Caco-2 (cell line): ENCODE measurements at regions not wholly inside any gene's neighbourhood (a gene's known extent, or its start where the extent isn't known, plus 50 kb on each side); places are given as distances from the start of the nearest gene placed in this dataset.

Experiments used
- BruUV-seq: library from RNA; stranded (reverse); fragments of 400-500 nt; replicated peaks from 2 replicates; lab custom pipeline; 2021; lab: Mats Ljungman, UMichigan
- CTCF ChIA-PET: fragments of 300-600 bp; sonication (Branson Sonifier 250); formaldehyde crosslinking; loops from one replicate; lab custom pipeline; 2022; ENCODE audit warnings: antibody characterized with exemption; lab: Charles Lee
- POLR2A ChIA-PET: fragments of 300-600 bp; sonication (Branson Sonifier 250); formaldehyde crosslinking; loops from one replicate; lab custom pipeline; 2022; ENCODE audit warnings: antibody characterized with exemption; lab: Charles Lee
- DNase-seq, 2 experiments: peaks; one replicate each; pipeline versions ENCODE4 v3.0.0 to v3.0.0-alpha.2; 2020 to 2022
- H3K27me3 ChIP-seq: replicated peaks from 2 replicates; pipeline ENCODE4 v1.6.0; 2011; ENCODE audit warnings: low read length; ENCODE audit not compliant: control insufficient read depth, insufficient read depth
- H3K36me3 ChIP-seq: 2 replicates; pipeline ENCODE4 v1.5.1; 2011; ENCODE audit warnings: low read length; ENCODE audit not compliant: control insufficient read depth, insufficient read depth
- H3K4me1 ChIP-seq: fragments of 250-450 bp; sonication (Bioruptor Pico); 2 replicates; pipeline ENCODE4 v1.5.1; 2020; ENCODE audit warnings: mild to moderate bottlenecking
- H3K4me3 ChIP-seq: 2 replicates; pipeline ENCODE4 v1.5.1; 2011; ENCODE audit warnings: low read depth, mild to moderate bottlenecking, control low read depth, low read length
- H3K9me3 ChIP-seq: fragments of 250-450 bp; sonication (Bioruptor Pico); 2 replicates; pipeline ENCODE4 v1.5.1; 2020; ENCODE audit warnings: mild to moderate bottlenecking, moderate library complexity
- H3K27ac Mint-ChIP-seq: one replicate; pipeline ENCODE4 v1.8.0; 2022; ENCODE audit warnings: mixed read lengths; ENCODE audit not compliant: unreplicated experiment
- H3K27me3 Mint-ChIP-seq: one replicate; pipeline ENCODE4 v1.8.0; 2022; ENCODE audit warnings: mixed read lengths; ENCODE audit not compliant: insufficient read depth, unreplicated experiment
- H3K36me3 Mint-ChIP-seq: one replicate; pipeline ENCODE4 v1.8.0; 2022; ENCODE audit warnings: mild to moderate bottlenecking, mixed read lengths; ENCODE audit not compliant: insufficient read depth, unreplicated experiment
- H3K4me1 Mint-ChIP-seq: one replicate; pipeline ENCODE4 v1.8.0; 2022; ENCODE audit warnings: low read depth, mixed read lengths; ENCODE audit not compliant: unreplicated experiment
- H3K4me3 Mint-ChIP-seq: one replicate; pipeline ENCODE4 v1.8.0; 2022; ENCODE audit warnings: mild to moderate bottlenecking, moderate library complexity, mixed read lengths; ENCODE audit not compliant: unreplicated experiment
- H3K9me3 Mint-ChIP-seq: one replicate; pipeline ENCODE4 v1.8.0; 2022; ENCODE audit warnings: mixed read lengths; ENCODE audit not compliant: unreplicated experiment
- CTCF ChIP-seq, 2 experiments: fragments of 200-600 bp in 1 of 2; IDR thresholded peaks; 1 replicate in 1 of 2; 2 replicates in 1 of 2; pipeline versions ENCODE4 v1.5.1 to v1.8.0; 2011 to 2022; ENCODE audit warnings: antibody characterized with exemption in 1 of 2, control low read depth in 1 of 2, inconsistent platforms in 1 of 2, low read depth in 1 of 2, low read length in 1 of 2, mild to moderate bottlenecking in 1 of 2, moderate library complexity in 1 of 2; ENCODE audit not compliant: insufficient read depth in 1 of 2, severe bottlenecking in 1 of 2, unreplicated experiment in 1 of 2
- intact Hi-C: fragments of 100-400 bp; cut with micrococcal nuclease; formaldehyde crosslinking; loops from one replicate; pipeline ENCODE4 v1.10.0; 2022; ENCODE audit not compliant: unreplicated experiment

GRCh38 chr11:10641912-10642697, 51.5 kb downstream of the IRAG1 start:
- H3K4me3 ChIP-seq = no peak overlapping the region
- no peaks in the 10 kb centered on the region for H3K9me3 Mint-ChIP-seq

DNA sequence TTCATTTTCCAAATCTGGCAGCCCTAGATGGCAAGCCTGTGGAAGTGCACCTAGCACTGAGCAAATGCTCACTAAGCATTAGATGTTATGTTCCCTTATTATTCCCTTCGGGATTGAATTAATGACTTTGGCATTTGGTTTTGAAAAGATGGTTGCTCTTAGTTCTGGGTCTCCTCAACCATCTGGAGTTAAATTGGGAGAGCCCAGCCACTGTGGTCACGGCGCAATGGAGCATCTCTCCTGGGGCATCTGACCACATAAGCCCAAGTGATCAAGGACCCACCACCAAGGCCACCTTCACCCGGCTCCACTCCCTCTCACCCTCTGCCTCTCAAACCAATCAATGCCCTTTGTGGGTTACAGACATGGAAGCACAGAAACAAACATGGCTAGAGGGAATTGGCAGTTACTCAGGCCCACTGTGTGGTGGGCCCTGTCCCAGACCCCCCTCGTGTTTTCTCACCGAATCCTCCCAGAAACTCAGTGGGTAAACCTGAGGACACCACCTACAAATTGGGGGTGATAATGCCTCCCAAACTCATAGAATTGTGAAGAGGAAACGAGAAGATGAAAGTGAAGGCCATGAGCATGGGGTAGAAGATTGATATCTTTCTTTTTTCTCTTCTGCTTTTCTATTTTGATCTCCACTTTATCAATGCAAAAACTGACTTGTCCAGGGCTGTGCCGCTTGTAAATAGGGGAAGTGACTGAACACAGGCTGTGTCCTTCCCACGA, 52.2 kb downstream of the IRAG1 start:
- no peaks in the 10 kb centered on the region for H3K9me3 ChIP-seq
- no peak overlapping the region for H3K4me3 ChIP-seq
- no peak for DNase-seq
- no peak for TF ChIP-seq CTCF (IDR thresholded peaks at IDR 0.05; ENCODE audit: insufficient read depth in 1 of 2, low read depth in 1 of 2, low read length in 1 of 2, severe bottlenecking in 1 of 2, unreplicated experiment in 1 of 2)
- H3K4me3 Mint-ChIP-seq = no peak overlapping the region
- no peaks in the 10 kb centered on the region for H3K36me3 Mint-ChIP-seq
- intact Hi-C loops = no loop called here
- no peaks in the 10 kb centered on the region for H3K4me1 ChIP-seq
- H3K4me1 Mint-ChIP-seq = no peaks in the 10 kb centered on the region
- CTCF ChIA-PET = no interaction called here
- BruUV-seq = no TSS peak
- POLR2A ChIA-PET = no interaction called here
- no peaks in the 10 kb centered on the region for H3K9me3 Mint-ChIP-seq
- no peaks in the 10 kb centered on the region for H3K36me3 ChIP-seq
- H3K27me3 ChIP-seq = no peaks in the 10 kb centered on the region
- no peaks in the 10 kb centered on the region for H3K27me3 Mint-ChIP-seq
- no peak overlapping the region for H3K27ac Mint-ChIP-seq

More at GRCh38 chr11:10641912-10642697, 51.5 kb downstream of the IRAG1 start:
- no peaks in the 10 kb centered on the region for H3K27me3 Mint-ChIP-seq
- no TSS peak for BruUV-seq
- H3K36me3 ChIP-seq = no peaks in the 10 kb centered on the region
- no peaks in the 10 kb centered on the region for H3K36me3 Mint-ChIP-seq
- peaks cover 3% of the 10 kb centered on the region for H3K4me1 ChIP-seq
- H3K9me3 ChIP-seq = no peaks in the 10 kb centered on the region
- TF ChIP-seq CTCF (IDR thresholded peaks at IDR 0.05; ENCODE audit: insufficient read depth in 1 of 2, low read depth in 1 of 2, low read length in 1 of 2, severe bottlenecking in 1 of 2, unreplicated experiment in 1 of 2) = no peak
- ChIA-PET POLR2A (no interaction called here), CTCF (interaction anchor here (0.6 kb wide), 1 partner anchor 11 kb away, joined by 4 read pairs; no protein-coding TSS in a partner anchor)
- H3K4me3 Mint-ChIP-seq = no peak overlapping the region
- no peak for DNase-seq
- intact Hi-C loops = no loop called here
- no peak overlapping the region for H3K27ac Mint-ChIP-seq
- peaks cover 2% of the 10 kb centered on the region for H3K4me1 Mint-ChIP-seq
- no peaks in the 10 kb centered on the region for H3K27me3 ChIP-seq

- intact Hi-C loops = no loop called here
- DNase-seq = no peak
- Histone ChIP-seq H3K27me3 (no peaks in the 10 kb centered on the region), H3K4me3 (no peak overlapping the region), H3K4me1 (no peaks in the 10 kb centered on the region), H3K9me3 (no peaks in the 10 kb centered on the region), H3K36me3 (no peaks in the 10 kb centered on the region)
- ChIA-PET POLR2A (no interaction called here), CTCF (no interaction called here)
- H3K9me3 Mint-ChIP-seq = no peaks in the 10 kb centered on the region
- H3K4me3 Mint-ChIP-seq = no peak overlapping the region
- H3K27ac Mint-ChIP-seq = no peak overlapping the region
- BruUV-seq = no TSS peak
- no peaks in the 10 kb centered on the region for H3K27me3 Mint-ChIP-seq
- no peak for TF ChIP-seq CTCF (IDR thresholded peaks at IDR 0.05; ENCODE audit: insufficient read depth in 1 of 2, low read depth in 1 of 2, low read length in 1 of 2, severe bottlenecking in 1 of 2, unreplicated experiment in 1 of 2)
- no peaks in the 10 kb centered on the region for H3K4me1 Mint-ChIP-seq
- no peaks in the 10 kb centered on the region for H3K36me3 Mint-ChIP-seq
These were observed 53.2 kb downstream of the IRAG1 start for GRCh38 chr11:10640308-10640707.
